HepG2 (cell line): ENCODE measurements at regions not wholly inside any gene's neighbourhood (a gene's known extent, or its start where the extent isn't known, plus 50 kb on each side); places are given as distances from the start of the nearest gene placed in this dataset.
A peak's percentile ranks its signal among the peaks of the same experiment; 100 is the strongest.

Experiments used
- ATF7-NPFF ChIP-seq: sonication (generic); formaldehyde crosslinking; IDR thresholded peaks from 2 replicates; pipeline ENCODE4 v1.8.1; 2023; ENCODE audit warnings: mild to moderate bottlenecking, low read depth, missing genetic modification reagents, moderate library complexity
- CBFB ChIP-seq: sonication (generic); formaldehyde crosslinking; IDR thresholded peaks from 2 replicates; pipeline ENCODE4 v1.4.0; 2020; ENCODE audit warnings: missing genetic modification reagents
- ETV6 ChIP-seq: sonication (generic); formaldehyde crosslinking; conservative IDR thresholded peaks from 2 replicates; pipeline ENCODE4 v1.4.0; 2020; ENCODE audit warnings: missing genetic modification reagents
- HMG20A ChIP-seq: IDR thresholded peaks from 2 replicates; pipeline ENCODE4 v1.6.1; 2016; ENCODE audit warnings: borderline replicate concordance
- KDM2A ChIP-seq: sonication (generic); formaldehyde crosslinking; IDR thresholded peaks from 2 replicates; pipeline ENCODE4 v1.4.0; 2020; ENCODE audit warnings: low read depth, missing genetic modification reagents, borderline replicate concordance
- KLF16 ChIP-seq, 2 experiments: sonication (generic) in 1 of 2; formaldehyde crosslinking in 1 of 2; IDR thresholded peaks; 2 replicates each; pipeline versions ENCODE4 v1.6.1 to v1.8.0; 2016 to 2023; ENCODE audit warnings: missing genetic modification reagents in 2 of 2, missing compliant biosample characterization in 1 of 2
- MEIS2 ChIP-seq: sonication (generic); formaldehyde crosslinking; IDR thresholded peaks from 2 replicates; pipeline ENCODE4 v1.9.0; 2021; ENCODE audit warnings: mild to moderate bottlenecking, missing genetic modification reagents
- NFE2L2 ChIP-seq: fragments of 150-350 bp; IDR thresholded peaks from 2 replicates; pipeline ENCODE4 v1.6.1; 2014; ENCODE audit warnings: low read length
- NR1H2 ChIP-seq: sonication (generic); formaldehyde crosslinking; IDR thresholded peaks from 2 replicates; pipeline ENCODE4 v1.8.1; 2022; ENCODE audit warnings: low read depth, missing genetic modification reagents, borderline replicate concordance
- ONECUT2 ChIP-seq: sonication (generic); formaldehyde crosslinking; IDR thresholded peaks from 2 replicates; pipeline ENCODE4 v1.4.0; 2020; ENCODE audit warnings: missing genetic modification reagents
- PCBP2 ChIP-seq: fragments of 200-400 bp; formaldehyde crosslinking; optimal IDR thresholded peaks from 2 replicates; pipeline ENCODE3; 2018; ENCODE audit warnings: low read length, low read depth; ENCODE audit not compliant: poor library complexity, severe bottlenecking
- PHF20 ChIP-seq: sonication (generic); formaldehyde crosslinking; IDR thresholded peaks from 2 replicates; pipeline ENCODE4 v1.5.0; 2020; ENCODE audit warnings: mild to moderate bottlenecking, missing genetic modification reagents
- PPARG ChIP-seq: conservative IDR thresholded peaks from 2 replicates; pipeline ENCODE4 v1.6.1; 2016; ENCODE audit warnings: missing biosample characterization, missing genetic modification reagents
- SOX6 ChIP-seq, 2 experiments: fragments of 450-650 bp in 1 of 2; sonication (generic) in 1 of 2; formaldehyde crosslinking in 1 of 2; IDR thresholded peaks; 2 replicates each; pipeline versions ENCODE4 v1.4.0 to v1.6.1; 2017 to 2020; ENCODE audit warnings: antibody characterized with exemption in 1 of 2, mild to moderate bottlenecking in 1 of 2, missing genetic modification reagents in 1 of 2
- TGIF2 ChIP-seq: IDR thresholded peaks from 2 replicates; pipeline ENCODE4 v1.6.1; 2016; ENCODE audit warnings: control low read depth, missing compliant biosample characterization
- THAP11 ChIP-seq: IDR thresholded peaks from 2 replicates; pipeline ENCODE4 v1.6.1; 2016; ENCODE audit warnings: missing biosample characterization, missing genetic modification reagents
- ZNF34 ChIP-seq: sonication (generic); formaldehyde crosslinking; IDR thresholded peaks from 2 replicates; pipeline ENCODE4 v1.4.0; 2020; ENCODE audit warnings: mild to moderate bottlenecking, missing genetic modification reagents, borderline replicate concordance
- ZNF350 ChIP-seq: sonication (generic); formaldehyde crosslinking; IDR thresholded peaks from 2 replicates; pipeline ENCODE4 v1.4.0; 2020; ENCODE audit warnings: mild to moderate bottlenecking, low read depth, missing genetic modification reagents, borderline replicate concordance
- ZNF484 ChIP-seq: sonication (generic); formaldehyde crosslinking; IDR thresholded peaks from 2 replicates; pipeline ENCODE4 v1.5.1; 2020; ENCODE audit warnings: mild to moderate bottlenecking, low read depth, missing genetic modification reagents, borderline replicate concordance
- ZNF546 ChIP-seq: sonication (generic); formaldehyde crosslinking; conservative IDR thresholded peaks from 2 replicates; pipeline ENCODE4 v1.8.1; 2023; ENCODE audit warnings: mild to moderate bottlenecking, missing genetic modification reagents
- ZNF558 ChIP-seq: sonication (generic); formaldehyde crosslinking; IDR thresholded peaks from 2 replicates; pipeline ENCODE4 v1.9.0; 2022; ENCODE audit warnings: mild to moderate bottlenecking, missing genetic modification reagents, borderline replicate concordance
- ZNF678 ChIP-seq: sonication (generic); formaldehyde crosslinking; IDR thresholded peaks from 2 replicates; pipeline ENCODE4 v1.4.0; 2020; ENCODE audit warnings: mild to moderate bottlenecking, missing genetic modification reagents
- TF ChIP-seq, protein P1 (sequence below): sonication (generic); formaldehyde crosslinking; IDR thresholded peaks from 2 replicates; pipeline ENCODE4 v1.8.1; 2023; ENCODE audit warnings: missing genetic modification reagents, inconsistent platforms, borderline replicate concordance
- TF ChIP-seq, protein P2 (sequence below): IDR thresholded peaks from 2 replicates; pipeline ENCODE4 v1.6.1; 2016; ENCODE audit warnings: missing genetic modification reagents, missing compliant biosample characterization
- TF ChIP-seq, protein P3 (sequence below): sonication (generic); formaldehyde crosslinking; IDR thresholded peaks from 2 replicates; pipeline ENCODE4 v1.8.1; 2023; ENCODE audit warnings: mild to moderate bottlenecking, missing genetic modification reagents, borderline replicate concordance

DNA sequence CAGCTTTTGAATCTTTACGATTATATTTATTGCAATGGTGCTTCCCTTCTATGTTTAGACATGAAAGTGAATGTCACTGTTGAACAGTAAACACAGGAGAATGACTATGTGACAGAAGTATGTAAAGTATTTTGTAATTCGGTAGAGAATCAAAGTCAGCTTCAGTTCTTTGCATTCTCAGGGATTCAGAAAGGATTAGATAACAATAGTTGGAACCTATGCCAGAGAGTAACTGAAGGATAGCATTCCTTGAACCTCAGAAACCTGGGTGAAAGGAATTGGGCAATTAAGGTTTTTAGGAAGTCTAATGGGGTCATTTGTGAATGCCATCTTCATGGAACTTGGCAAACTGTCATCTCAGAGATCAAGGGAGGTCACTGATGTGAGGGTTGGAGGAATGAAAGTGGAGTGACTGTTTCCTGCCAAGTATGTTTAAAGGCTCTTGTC, 305.3 kb upstream of the DDHD1 start (continued):
- TF ChIP-seq ONECUT2 (CRISPR knock-in tag) (0 out of 2 replicates have a peak, but pooled peaks have one; percentile 33), TGIF2 (no peak), ZNF484 (CRISPR knock-in tag) (no peak), ZNF558 (CRISPR knock-in tag) (no peak), ETV6 (no peak), KDM2A (CRISPR knock-in tag) (no peak), PCBP2 (no peak), NFE2L2 (no peak), CBFB (CRISPR knock-in tag) (no peak), PHF20 (CRISPR knock-in tag) (no peak), ZNF546 (no peak), ATF7-NPFF (CRISPR knock-in tag) (no peak), ZNF350 (CRISPR knock-in tag) (no peak), THAP11 (CRISPR knock-in tag) (peak; percentile 39), HMG20A (peak; percentile 94), PPARG (peak; percentile 49; the same call in 1 of the 2 replicates), KLF16 (CRISPR knock-in tag; IDR thresholded peaks at IDR 0.05) (0 out of 4 replicates have a peak, but pooled peaks of 1 of the 2 experiments have one; percentile 34), ZNF678 (no peak), ZNF34 (CRISPR knock-in tag) (no peak), SOX6 (IDR thresholded peaks at IDR 0.05) (no peak), SOX6 (CRISPR knock-in tag; IDR thresholded peaks at IDR 0.05) (peak; percentile 92), MEIS2 (CRISPR knock-in tag) (no peak; the same call in 1 of the 2 replicates), NR1H2 (CRISPR knock-in tag) (no peak)
- TF ChIP-seq, protein P1, sequence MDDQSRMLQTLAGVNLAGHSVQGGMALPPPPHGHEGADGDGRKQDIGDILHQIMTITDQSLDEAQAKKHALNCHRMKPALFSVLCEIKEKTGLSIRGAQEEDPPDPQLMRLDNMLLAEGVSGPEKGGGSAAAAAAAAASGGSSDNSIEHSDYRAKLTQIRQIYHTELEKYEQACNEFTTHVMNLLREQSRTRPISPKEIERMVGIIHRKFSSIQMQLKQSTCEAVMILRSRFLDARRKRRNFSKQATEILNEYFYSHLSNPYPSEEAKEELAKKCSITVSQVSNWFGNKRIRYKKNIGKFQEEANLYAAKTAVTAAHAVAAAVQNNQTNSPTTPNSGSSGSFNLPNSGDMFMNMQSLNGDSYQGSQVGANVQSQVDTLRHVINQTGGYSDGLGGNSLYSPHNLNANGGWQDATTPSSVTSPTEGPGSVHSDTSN (CRISPR knock-in tag): no peak
- TF ChIP-seq, protein P2, sequence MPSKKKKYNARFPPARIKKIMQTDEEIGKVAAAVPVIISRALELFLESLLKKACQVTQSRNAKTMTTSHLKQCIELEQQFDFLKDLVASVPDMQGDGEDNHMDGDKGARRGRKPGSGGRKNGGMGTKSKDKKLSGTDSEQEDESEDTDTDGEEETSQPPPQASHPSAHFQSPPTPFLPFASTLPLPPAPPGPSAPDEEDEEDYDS: no peak
- TF ChIP-seq, protein P3, sequence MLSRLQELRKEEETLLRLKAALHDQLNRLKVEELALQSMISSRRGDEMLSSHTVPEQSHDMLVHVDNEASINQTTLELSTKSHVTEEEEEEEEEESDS (CRISPR knock-in tag): no peak
